ENCODE measurements at regions not wholly inside any gene's neighbourhood (a gene's known extent, or its start where the extent isn't known, plus 50 kb on each side); places are given as distances from the start of the nearest gene placed in this dataset.

GRCh38 chr3:174342171-174342570, 517.0 kb upstream of the NAALADL2 start:
- ChIA-PET POLR2A (no interaction called here), CTCF (ENCODE audit: unreplicated experiment) (no interaction called here)
- no peaks in the 10 kb centered on the region for H3K9me2 ChIP-seq (ENCODE audit: insufficient read depth, low read length)
- H3K9me3 ChIP-seq (ENCODE audit: low read length): no peaks in the 10 kb centered on the region
- H4K20me1 ChIP-seq (ENCODE audit: insufficient read depth, low read length): no peaks in the 10 kb centered on the region
- DNase-seq (ENCODE audit: low spot score): no peak
- H3K4me1 ChIP-seq (ENCODE audit: insufficient read depth, low read length, poor library complexity, severe bottlenecking): no peaks in the 10 kb centered on the region
- no peak overlapping the region for H3K27ac ChIP-seq (ENCODE audit: low read depth, low read length, poor library complexity, severe bottlenecking)
- intact Hi-C loops (cut with micrococcal nuclease; ENCODE audit: unreplicated experiment): no loop called here
- H3K4me2 ChIP-seq (ENCODE audit: low read length): no peak overlapping the region
- no peaks in the 10 kb centered on the region for H3K79me2 ChIP-seq (ENCODE audit: insufficient read depth, low read depth, low read length)
- TF ChIP-seq, protein P1, sequence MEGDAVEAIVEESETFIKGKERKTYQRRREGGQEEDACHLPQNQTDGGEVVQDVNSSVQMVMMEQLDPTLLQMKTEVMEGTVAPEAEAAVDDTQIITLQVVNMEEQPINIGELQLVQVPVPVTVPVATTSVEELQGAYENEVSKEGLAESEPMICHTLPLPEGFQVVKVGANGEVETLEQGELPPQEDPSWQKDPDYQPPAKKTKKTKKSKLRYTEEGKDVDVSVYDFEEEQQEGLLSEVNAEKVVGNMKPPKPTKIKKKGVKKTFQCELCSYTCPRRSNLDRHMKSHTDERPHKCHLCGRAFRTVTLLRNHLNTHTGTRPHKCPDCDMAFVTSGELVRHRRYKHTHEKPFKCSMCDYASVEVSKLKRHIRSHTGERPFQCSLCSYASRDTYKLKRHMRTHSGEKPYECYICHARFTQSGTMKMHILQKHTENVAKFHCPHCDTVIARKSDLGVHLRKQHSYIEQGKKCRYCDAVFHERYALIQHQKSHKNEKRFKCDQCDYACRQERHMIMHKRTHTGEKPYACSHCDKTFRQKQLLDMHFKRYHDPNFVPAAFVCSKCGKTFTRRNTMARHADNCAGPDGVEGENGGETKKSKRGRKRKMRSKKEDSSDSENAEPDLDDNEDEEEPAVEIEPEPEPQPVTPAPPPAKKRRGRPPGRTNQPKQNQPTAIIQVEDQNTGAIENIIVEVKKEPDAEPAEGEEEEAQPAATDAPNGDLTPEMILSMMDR (conservative IDR thresholded peaks at IDR 0.05; ENCODE audit: low read length): no peak
- no peak for TF ChIP-seq EZH2phosphoT487 (IDR thresholded peaks at IDR 0.05; ENCODE audit: borderline replicate concordance, low read depth, low read length)
- H2AFZ ChIP-seq (ENCODE audit: low read length): no peak overlapping the region
- BruUV-seq (replicated peaks): no TSS peak
- no peak overlapping the region for H3K4me3 ChIP-seq (ENCODE audit: low read depth, low read length, poor library complexity, severe bottlenecking)
- H3K36me3 ChIP-seq (ENCODE audit: insufficient read depth, low read length): no peaks in the 10 kb centered on the region

- Histone ChIP-seq H3K79me2 (ENCODE audit: insufficient read depth, low read depth, low read length) (no peaks in the 10 kb centered on the region), H3K27ac (ENCODE audit: low read depth, low read length, poor library complexity, severe bottlenecking) (no peak overlapping the region), H3K9me2 (ENCODE audit: insufficient read depth, low read length) (no peaks in the 10 kb centered on the region), H3K4me3 (ENCODE audit: low read depth, low read length, poor library complexity, severe bottlenecking) (no peak overlapping the region), H3K4me2 (ENCODE audit: low read length) (no peak overlapping the region), H3K4me1 (ENCODE audit: insufficient read depth, low read length, poor library complexity, severe bottlenecking) (no peaks in the 10 kb centered on the region), H3K36me3 (ENCODE audit: insufficient read depth, low read length) (no peaks in the 10 kb centered on the region), H3K9me3 (ENCODE audit: low read length) (no peaks in the 10 kb centered on the region), H2AFZ (ENCODE audit: low read length) (no peak overlapping the region), H4K20me1 (ENCODE audit: insufficient read depth, low read length) (no peaks in the 10 kb centered on the region)
- ChIA-PET CTCF (ENCODE audit: unreplicated experiment) (no interaction called here), POLR2A (no interaction called here)
- no peak for DNase-seq (ENCODE audit: low spot score)
- intact Hi-C loops (cut with micrococcal nuclease; ENCODE audit: unreplicated experiment): no loop called here
- no peak for TF ChIP-seq EZH2phosphoT487 (IDR thresholded peaks at IDR 0.05; ENCODE audit: borderline replicate concordance, low read depth, low read length)
- TF ChIP-seq, protein P1 (conservative IDR thresholded peaks at IDR 0.05; ENCODE audit: low read length): no peak
- no TSS peak for BruUV-seq (replicated peaks)
Observed at GRCh38 chr3:174342941-174343501, 516.1 kb upstream of the NAALADL2 start.

GRCh38 chr3:174346141-174346540, 513.0 kb upstream of the NAALADL2 start:
- ChIA-PET CTCF (ENCODE audit: unreplicated experiment) (no interaction called here), POLR2A (interaction anchor here (0.6 kb wide), 1 partner anchor 330 kb away, joined by 3 read pairs; no protein-coding TSS in a partner anchor)
- Histone ChIP-seq H3K4me3 (ENCODE audit: low read depth, low read length, poor library complexity, severe bottlenecking) (no peak overlapping the region), H3K27ac (ENCODE audit: low read depth, low read length, poor library complexity, severe bottlenecking) (no peak overlapping the region), H4K20me1 (ENCODE audit: insufficient read depth, low read length) (no peaks in the 10 kb centered on the region), H3K9me2 (ENCODE audit: insufficient read depth, low read length) (no peaks in the 10 kb centered on the region), H3K4me2 (ENCODE audit: low read length) (no peak overlapping the region), H2AFZ (ENCODE audit: low read length) (no peak overlapping the region), H3K36me3 (ENCODE audit: insufficient read depth, low read length) (no peaks in the 10 kb centered on the region), H3K9me3 (ENCODE audit: low read length) (no peaks in the 10 kb centered on the region), H3K79me2 (ENCODE audit: insufficient read depth, low read depth, low read length) (no peaks in the 10 kb centered on the region), H3K4me1 (ENCODE audit: insufficient read depth, low read length, poor library complexity, severe bottlenecking) (no peaks in the 10 kb centered on the region)
- no peak for TF ChIP-seq EZH2phosphoT487 (IDR thresholded peaks at IDR 0.05; ENCODE audit: borderline replicate concordance, low read depth, low read length)
- TF ChIP-seq, protein P1 (conservative IDR thresholded peaks at IDR 0.05; ENCODE audit: low read length): no peak
- no TSS peak for BruUV-seq (replicated peaks)
- no peak for DNase-seq (ENCODE audit: low spot score)
- intact Hi-C loops (cut with micrococcal nuclease; ENCODE audit: unreplicated experiment): no loop called here
